ENCODE measurements at regions not wholly inside any gene's neighbourhood (a gene's known extent, or its start where the extent isn't known, plus 50 kb on each side); places are given as distances from the start of the nearest gene placed in this dataset.
A peak's percentile ranks its signal among the peaks of the same experiment; 100 is the strongest.
"Not testable (repeated sequence)": the region's sequence is repeated elsewhere in the genome, so short reads cannot be mapped to it uniquely, and the experiment has no call there.

- H3K4me3 ChIP-seq; H3K27me3 ChIP-seq; H3K27ac ChIP-seq; H3K36me3 ChIP-seq; DNase-seq; intact Hi-C loops (cut with DNase I; ENCODE audit: low total_unique reads); H3K4me1 ChIP-seq; H3K9me3 ChIP-seq; in situ Hi-C loops (cut with MboI; ENCODE audit: low pct_ligation_motif_present in 1 of 4, low pct_unique_long_range_greater_than_20kb in 1 of 4, low sequenced_read_pairs in 3 of 4): not testable (repeated sequence)
- WGBS, 2 donors (ENCODE audit: low coverage in 1 of 2) = 79% methylated on average over 3 of the region's 3 CpGs; no CpG with 5 or more reads in 1 of the 2 donors
Measured at GRCh38 chr4:9110700-9111099, 59.5 kb upstream of the FAM90A26 start.

- 14 to 15% methylated on average over 3 to 6 of the region's 6 CpGs for WGBS, 2 donors (ENCODE audit: low coverage in 1 of 2)
- H3K4me1 ChIP-seq; H3K9me3 ChIP-seq; DNase-seq; H3K27me3 ChIP-seq; intact Hi-C loops (cut with DNase I; ENCODE audit: low total_unique reads); H3K36me3 ChIP-seq; in situ Hi-C loops (cut with MboI; ENCODE audit: low pct_ligation_motif_present in 1 of 4, low pct_unique_long_range_greater_than_20kb in 1 of 4, low sequenced_read_pairs in 3 of 4): not testable (repeated sequence)
- Histone ChIP-seq H3K4me3 (peak overlapping the region in 2 of 4 donors; percentile 7 to 10), H3K27ac (peak overlapping the region in 1 of 4 donors; percentile 37)
- peak; percentile 21 to 49 (median 43) for TF ChIP-seq CTCF (IDR thresholded peaks at IDR 0.05)
Measured at GRCh38 chr4:9103148-9103524, 67.1 kb upstream of the FAM90A26 start.

GRCh38 chr4:9102471-9103147, 67.6 kb upstream of the FAM90A26 start:
- TF ChIP-seq POLR2AphosphoS5 (IDR thresholded peaks at IDR 0.05) = peak in 1 of 3 donors; percentile 9
- DNase-seq = peak; percentile 70
- H3K27ac ChIP-seq = peak overlapping the region in 2 of 4 donors; percentile 37 to 41
- H3K4me1 ChIP-seq; H3K27me3 ChIP-seq; intact Hi-C loops (cut with DNase I; ENCODE audit: low total_unique reads); H3K9me3 ChIP-seq; in situ Hi-C loops (cut with MboI; ENCODE audit: low pct_ligation_motif_present in 1 of 4, low pct_unique_long_range_greater_than_20kb in 1 of 4, low sequenced_read_pairs in 3 of 4); H3K36me3 ChIP-seq: not testable (repeated sequence)
- peak overlapping the region in 2 of 4 donors; percentile 7 to 10 for H3K4me3 ChIP-seq
- WGBS, 2 donors (ENCODE audit: low coverage in 1 of 2) = 60 to 67% methylated on average over 10 to 22 of the region's 22 CpGs

GRCh38 chr4:9096330-9096729, 73.9 kb upstream of the FAM90A26 start:
- H3K27me3 ChIP-seq; in situ Hi-C loops (cut with MboI; ENCODE audit: low pct_ligation_motif_present in 1 of 4, low pct_unique_long_range_greater_than_20kb in 1 of 4, low sequenced_read_pairs in 3 of 4); H3K4me3 ChIP-seq; intact Hi-C loops (cut with DNase I; ENCODE audit: low total_unique reads); H3K9me3 ChIP-seq; H3K27ac ChIP-seq; H3K4me1 ChIP-seq; H3K36me3 ChIP-seq; DNase-seq: not testable (repeated sequence)
- 81% methylated on average over 5 of the region's 5 CpGs; no CpG with 5 or more reads in 1 of the 2 donors for WGBS, 2 donors (ENCODE audit: low coverage in 1 of 2)

- H3K4me3 ChIP-seq; intact Hi-C loops (cut with DNase I; ENCODE audit: low total_unique reads); H3K4me1 ChIP-seq; H3K27ac ChIP-seq; H3K27me3 ChIP-seq; in situ Hi-C loops (cut with MboI; ENCODE audit: low pct_ligation_motif_present in 1 of 4, low pct_unique_long_range_greater_than_20kb in 1 of 4, low sequenced_read_pairs in 3 of 4); H3K36me3 ChIP-seq; H3K9me3 ChIP-seq; DNase-seq: not testable (repeated sequence)
- 90% methylated on average over 11 of the region's 15 CpGs; no CpG with 5 or more reads in 1 of the 2 donors for WGBS, 2 donors (ENCODE audit: low coverage in 1 of 2)
Measured at GRCh38 chr4:9078796-9079195, 91.4 kb upstream of the FAM90A26 start.

- H3K27ac ChIP-seq; DNase-seq; intact Hi-C loops (cut with DNase I; ENCODE audit: low total_unique reads); H3K36me3 ChIP-seq; H3K4me1 ChIP-seq; H3K9me3 ChIP-seq; H3K27me3 ChIP-seq; in situ Hi-C loops (cut with MboI; ENCODE audit: low pct_ligation_motif_present in 1 of 4, low pct_unique_long_range_greater_than_20kb in 1 of 4, low sequenced_read_pairs in 3 of 4); H3K4me3 ChIP-seq: not testable (repeated sequence)
- 87% methylated on average over 3 of the region's 3 CpGs; no CpG with 5 or more reads in 1 of the 2 donors for WGBS, 2 donors (ENCODE audit: low coverage in 1 of 2)
Measured at GRCh38 chr4:9076974-9077373, 93.2 kb upstream of the FAM90A26 start.

GRCh38 chr4:9076486-9076885, 93.7 kb upstream of the FAM90A26 start:
- H3K36me3 ChIP-seq; H3K4me1 ChIP-seq; DNase-seq; H3K9me3 ChIP-seq; H3K27ac ChIP-seq; H3K27me3 ChIP-seq; H3K4me3 ChIP-seq; in situ Hi-C loops (cut with MboI; ENCODE audit: low pct_ligation_motif_present in 1 of 4, low pct_unique_long_range_greater_than_20kb in 1 of 4, low sequenced_read_pairs in 3 of 4); intact Hi-C loops (cut with DNase I; ENCODE audit: low total_unique reads): not testable (repeated sequence)
- WGBS, 2 donors (ENCODE audit: low coverage in 1 of 2) = 95 to 100% methylated on average over 1 to 2 of the region's 2 CpGs

- H3K4me1 ChIP-seq; H3K27ac ChIP-seq; DNase-seq; intact Hi-C loops (cut with DNase I; ENCODE audit: low total_unique reads); H3K9me3 ChIP-seq; H3K36me3 ChIP-seq; in situ Hi-C loops (cut with MboI; ENCODE audit: low pct_ligation_motif_present in 1 of 4, low pct_unique_long_range_greater_than_20kb in 1 of 4, low sequenced_read_pairs in 3 of 4); H3K4me3 ChIP-seq; H3K27me3 ChIP-seq: not testable (repeated sequence)
- 65 to 90% methylated on average over 3 to 6 of the region's 6 CpGs for WGBS, 2 donors (ENCODE audit: low coverage in 1 of 2)
Measured at GRCh38 chr4:9073371-9073770, 96.8 kb upstream of the FAM90A26 start.

GRCh38 chr4:9072521-9073220, 97.5 kb upstream of the FAM90A26 start:
- DNase-seq; H3K27ac ChIP-seq; in situ Hi-C loops (cut with MboI; ENCODE audit: low pct_ligation_motif_present in 1 of 4, low pct_unique_long_range_greater_than_20kb in 1 of 4, low sequenced_read_pairs in 3 of 4): not testable (repeated sequence)

GRCh38 chr4:9067923-9068322, 102.3 kb upstream of the FAM90A26 start:
- in situ Hi-C loops (cut with MboI; ENCODE audit: low pct_ligation_motif_present in 1 of 4, low pct_unique_long_range_greater_than_20kb in 1 of 4, low sequenced_read_pairs in 3 of 4); H3K4me3 ChIP-seq; H3K4me1 ChIP-seq; H3K9me3 ChIP-seq; H3K27ac ChIP-seq; DNase-seq; H3K27me3 ChIP-seq; H3K36me3 ChIP-seq; intact Hi-C loops (cut with DNase I; ENCODE audit: low total_unique reads): not testable (repeated sequence)
- WGBS, 2 donors (ENCODE audit: low coverage in 1 of 2) = 86 to 100% methylated on average over 2 of the region's 2 CpGs

More at GRCh38 chr4:9072521-9073220, 97.5 kb upstream of the FAM90A26 start:
- H3K4me1 ChIP-seq; H3K36me3 ChIP-seq; H3K4me3 ChIP-seq; intact Hi-C loops (cut with DNase I; ENCODE audit: low total_unique reads); H3K27me3 ChIP-seq; H3K9me3 ChIP-seq: not testable (repeated sequence)
- WGBS, 2 donors (ENCODE audit: low coverage in 1 of 2) = 70% methylated on average over 8 to 14 of the region's 14 CpGs

All from transverse colon (tissue), 4 donors.